Stimulated activated CD8-positive, alpha-beta memory T cell treated with anti-CD3 and anti-CD28 coated beads, Interleukin-4, amount 100 ng/mL, for 4 hours (primary cell): ENCODE measurements at regions not wholly inside any gene's neighbourhood (a gene's known extent, or its start where the extent isn't known, plus 50 kb on each side); places are given as distances from the start of the nearest gene placed in this dataset.
"Not testable (repeated sequence)": the region's sequence is repeated elsewhere in the genome, so short reads cannot be mapped to it uniquely, and the experiment has no call there.

ENCODE experiments used
- DNase-seq, 2 donors: peaks; one replicate each; pipeline ENCODE4 v3.0.0-alpha.2; 2020; ENCODE audit warnings: low read depth in 2 of 2, low spot score in 1 of 2

DNA sequence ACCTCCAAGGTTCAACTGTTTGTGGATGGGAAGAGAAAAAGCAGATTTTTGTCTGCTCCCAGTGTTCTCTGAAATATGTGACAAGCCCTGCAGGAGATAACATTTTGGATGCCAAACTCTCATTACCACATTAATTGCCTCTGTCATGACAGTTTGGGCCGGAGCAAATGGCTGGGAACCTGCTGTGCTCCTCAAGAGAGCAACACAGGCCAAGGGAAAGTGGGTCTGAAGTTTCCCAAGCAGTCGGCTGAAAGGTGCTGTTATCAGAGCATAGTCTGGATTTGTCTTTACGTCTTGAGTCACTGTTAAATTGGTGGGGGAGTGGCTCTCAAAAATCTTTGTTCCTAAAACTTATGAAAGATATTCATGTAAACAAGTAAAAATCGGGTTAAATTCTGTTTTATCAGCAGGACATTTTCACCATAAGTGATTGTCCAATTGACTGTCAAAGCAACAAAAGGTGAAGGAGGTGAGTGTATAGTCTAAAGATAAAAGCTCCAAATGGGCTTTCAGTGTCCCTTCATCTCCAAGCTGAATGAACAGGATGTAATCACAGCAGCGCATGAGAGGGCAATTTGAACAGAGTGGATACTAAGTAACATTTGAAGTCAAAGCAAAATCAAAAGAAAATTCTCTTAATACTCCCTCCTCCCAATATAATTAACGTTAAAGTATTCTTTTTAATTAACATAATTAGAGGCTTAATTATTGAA is 844.8 kb downstream of the PCDH17 start:
- no peak for DNase-seq

DNA sequence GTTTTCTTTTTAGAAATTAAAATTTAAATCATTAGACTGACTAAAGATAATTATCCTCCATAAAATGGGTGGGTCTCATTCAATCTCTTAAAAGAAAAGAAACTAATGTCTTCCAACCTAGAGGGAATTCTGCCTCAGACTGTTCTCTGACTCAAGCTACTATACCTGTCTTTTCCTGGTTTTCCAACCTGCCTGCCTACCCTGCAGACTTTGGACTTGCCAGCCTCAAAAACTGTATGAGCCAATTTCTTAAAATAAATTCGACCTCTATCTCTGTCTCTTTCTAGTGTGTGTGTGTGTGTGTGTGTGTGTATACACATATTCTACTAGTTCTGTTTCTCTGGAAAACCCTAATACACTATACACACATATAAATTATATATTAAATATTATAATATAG is 847.3 kb downstream of the PCDH17 start:
- no peak for DNase-seq

DNA sequence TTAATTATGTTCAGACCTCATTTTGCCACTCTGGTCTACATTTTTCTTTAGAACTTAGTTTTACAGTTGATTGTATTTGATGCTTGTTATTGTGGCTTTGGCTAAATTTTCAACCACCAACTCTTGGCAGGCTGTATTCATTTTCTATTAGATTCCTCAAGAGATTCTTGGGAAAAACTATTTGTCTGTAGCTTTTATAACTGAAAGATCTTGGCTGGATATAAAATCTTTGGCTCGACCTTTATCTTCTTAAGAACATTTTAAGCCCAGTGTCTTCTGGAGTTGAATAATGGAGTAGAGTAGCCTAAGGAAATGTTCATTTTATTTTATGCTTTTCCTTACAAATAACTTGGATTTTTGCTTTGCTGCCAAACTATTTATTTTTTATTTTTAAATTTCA is 848.5 kb downstream of the PCDH17 start:
- no peak for DNase-seq

DNA sequence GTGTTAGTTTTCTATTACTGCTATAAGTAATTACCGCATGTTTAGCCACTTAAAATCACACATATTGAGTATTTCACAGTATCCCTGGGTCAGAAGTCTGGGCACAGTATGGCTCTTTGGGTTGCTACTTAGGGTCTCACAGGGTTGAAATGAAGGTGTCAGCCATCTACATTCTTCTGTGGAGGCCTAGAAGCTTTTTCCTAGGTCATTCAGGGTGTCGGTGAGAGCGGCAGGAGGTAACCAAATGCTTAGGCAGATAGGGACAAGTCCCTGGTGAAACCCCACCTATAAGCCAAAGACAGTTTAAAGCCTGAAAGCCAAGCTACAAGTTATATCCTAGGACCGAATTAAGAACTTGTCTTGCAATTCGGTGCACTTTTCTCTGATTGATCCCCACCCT is 856.7 kb downstream of the PCDH17 start:
- no peak for DNase-seq

DNA sequence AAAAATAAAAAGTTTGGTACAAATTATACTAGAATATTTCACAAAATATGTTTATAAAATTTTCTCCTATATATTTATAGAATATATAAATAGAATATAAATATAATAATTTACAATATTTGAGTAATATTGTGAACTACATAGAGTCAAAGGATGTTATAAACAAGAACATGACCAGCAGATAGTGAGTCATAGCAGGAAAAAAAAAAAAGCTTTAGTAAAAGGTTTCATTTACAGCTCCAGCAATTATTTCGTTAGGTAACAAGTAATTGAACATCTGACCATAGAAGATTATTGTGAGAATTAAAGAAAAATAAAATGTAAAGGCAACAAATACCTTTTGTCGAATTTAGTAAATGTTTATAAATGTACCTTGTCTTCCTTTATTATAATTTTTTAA is 864.1 kb downstream of the PCDH17 start:
- DNase-seq: no peak

DNA sequence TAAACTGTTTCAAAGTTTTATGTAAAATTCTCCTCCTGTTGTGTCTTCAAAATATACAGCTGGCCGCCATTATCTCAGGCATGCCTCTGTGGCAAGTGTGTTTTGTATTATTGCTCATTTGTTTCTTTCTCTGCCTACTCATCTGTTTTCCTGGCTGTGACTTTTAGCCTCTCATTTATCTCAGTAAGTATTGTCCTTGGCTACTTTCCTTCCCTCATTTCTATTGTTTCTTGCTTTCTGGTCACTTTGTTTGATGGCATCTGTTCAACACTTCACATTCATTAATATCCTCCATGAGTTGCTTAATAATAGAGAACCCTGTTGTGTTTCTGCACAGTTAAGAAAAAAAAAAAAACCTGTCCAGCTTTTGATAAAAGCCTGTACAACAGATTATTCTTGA is 869.4 kb downstream of the PCDH17 start:
- DNase-seq: no peak

DNA sequence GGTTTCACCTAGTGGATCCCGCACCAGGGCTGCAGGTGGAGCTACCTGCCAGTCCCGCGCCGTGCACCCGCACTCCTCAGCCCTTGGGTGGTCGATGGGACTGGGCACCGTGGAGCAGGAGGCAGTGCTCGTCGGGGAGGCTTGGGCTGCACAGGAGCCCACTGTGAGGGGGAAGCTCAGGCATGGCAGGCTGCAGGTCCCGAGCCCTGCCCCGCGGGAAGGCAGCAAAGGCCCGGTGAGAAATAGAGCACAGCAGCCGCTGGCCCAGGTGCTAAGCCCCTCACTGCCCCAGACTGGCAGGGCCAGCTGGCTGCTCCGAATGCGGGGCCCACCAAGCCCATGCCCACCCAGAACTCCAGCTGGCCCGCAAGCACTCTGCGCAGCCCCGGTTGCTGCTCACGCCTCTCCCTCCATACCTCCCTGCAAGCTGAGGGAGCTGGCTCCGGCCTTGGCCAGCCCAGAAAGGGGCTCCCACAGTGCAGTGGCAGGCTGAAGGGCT is 872.7 kb downstream of the PCDH17 start:
- not testable (repeated sequence) for DNase-seq

DNA sequence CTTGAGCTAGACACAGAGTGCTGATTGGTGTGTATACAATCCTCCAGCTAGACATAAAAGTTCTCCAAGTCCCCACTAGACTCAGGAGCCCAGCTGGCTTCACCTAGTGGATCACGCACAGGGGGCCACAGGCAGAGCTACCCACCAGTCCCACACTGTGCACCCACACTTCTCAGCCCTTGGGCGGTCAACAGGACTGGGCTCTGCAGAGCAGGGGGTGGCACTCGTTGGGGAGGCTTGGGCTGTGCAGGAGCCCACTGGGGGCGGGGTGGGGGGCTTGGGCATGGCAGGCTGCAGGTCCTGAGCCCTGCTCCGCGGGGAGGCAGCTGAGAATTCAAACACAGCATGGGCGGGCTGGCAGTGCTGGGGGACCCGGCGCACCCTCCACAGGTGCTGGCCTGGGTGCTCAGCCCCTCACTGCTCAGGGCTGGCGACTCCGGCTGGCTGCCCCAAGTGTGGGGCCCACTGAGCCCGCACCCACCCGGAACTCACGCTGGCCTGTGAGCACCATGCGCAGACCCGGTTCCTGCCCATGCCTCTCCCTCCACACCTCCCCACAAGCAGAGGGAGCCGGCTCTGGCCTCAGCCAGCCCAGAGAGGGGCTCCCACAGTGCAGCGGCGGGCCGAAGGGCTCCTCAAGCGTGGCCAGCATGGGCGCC is 873.8 kb downstream of the PCDH17 start:
- DNase-seq: not testable (repeated sequence)

DNA sequence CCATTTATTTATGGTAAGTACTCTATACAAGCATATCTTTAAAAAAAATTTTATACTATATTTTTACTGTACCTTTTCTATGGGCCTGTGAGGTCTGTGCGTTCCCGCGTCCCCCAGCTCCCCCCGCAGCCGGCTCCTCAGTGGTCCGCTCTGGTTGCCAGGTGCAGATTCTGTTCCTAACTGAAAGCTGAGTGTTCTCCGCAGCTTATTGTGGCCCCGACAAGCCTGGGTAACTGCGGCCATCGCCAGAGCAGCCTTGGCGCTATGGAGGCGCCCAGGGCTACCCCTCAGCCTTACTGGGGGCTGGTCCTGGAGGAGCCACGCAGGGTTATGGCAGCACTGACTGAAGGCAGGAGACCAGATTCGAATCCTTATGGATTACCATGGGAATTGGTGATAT is 896.8 kb downstream of the PCDH17 start:
- no peak for DNase-seq

DNA sequence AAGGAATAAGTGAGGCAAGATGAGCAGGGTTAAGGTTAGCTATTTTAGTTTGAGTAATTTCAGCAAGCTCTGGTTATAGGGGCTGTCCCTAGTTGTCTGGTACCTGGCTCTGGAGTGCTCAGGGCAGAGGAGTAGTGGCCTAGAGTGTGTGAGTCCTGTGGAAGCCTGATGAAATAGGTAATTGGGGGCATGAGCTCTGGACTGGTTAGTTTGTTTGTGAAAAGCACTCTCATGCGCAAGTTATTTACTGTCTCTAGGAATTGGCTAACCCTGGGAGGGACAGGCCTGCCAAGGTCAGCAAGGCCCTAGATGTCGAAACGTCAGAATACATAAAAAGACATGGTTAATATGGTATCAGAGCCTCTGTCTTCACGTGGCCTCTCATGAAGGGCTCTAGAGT is 900.1 kb downstream of the PCDH17 start:
- DNase-seq: no peak

DNA sequence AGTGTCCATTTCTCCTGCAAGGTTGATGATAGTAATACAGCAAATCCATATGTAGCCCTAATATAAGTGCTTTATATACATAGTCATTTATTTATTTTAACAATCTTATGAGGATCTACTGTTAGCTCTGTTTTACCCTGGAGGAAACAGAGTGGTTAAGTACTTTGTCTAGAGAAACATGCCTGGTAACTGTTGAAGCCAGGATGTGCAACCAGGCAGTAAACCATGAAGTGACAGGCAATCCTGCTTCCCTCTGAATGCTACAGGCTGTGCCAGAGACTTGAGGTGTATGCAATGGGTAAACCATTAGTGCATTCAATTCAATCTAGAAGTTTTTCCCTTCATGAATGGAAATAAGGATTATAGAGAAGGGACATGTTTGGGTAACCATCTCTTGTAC is 911.0 kb downstream of the PCDH17 start:
- no peak for DNase-seq

DNA sequence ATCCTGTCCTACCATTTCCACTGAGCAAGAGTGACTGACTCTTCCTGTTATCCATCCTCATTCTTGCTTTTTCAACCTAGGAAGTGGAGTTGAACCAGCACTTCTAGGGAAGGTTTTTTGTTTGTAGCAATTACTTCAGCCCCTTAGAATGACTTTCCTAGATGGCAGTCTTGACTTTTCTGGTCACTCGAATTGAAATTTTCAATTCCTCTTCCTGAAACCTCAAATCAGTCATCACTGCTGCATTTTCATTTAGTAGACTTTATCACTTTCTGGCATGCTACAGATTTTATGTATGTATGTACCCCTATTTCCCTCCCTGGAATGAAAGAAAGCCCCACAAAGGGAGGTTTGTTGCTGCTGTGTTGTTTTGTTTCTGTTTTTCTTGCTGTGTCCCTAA is 915.9 kb downstream of the PCDH17 start:
- DNase-seq: no peak

DNA sequence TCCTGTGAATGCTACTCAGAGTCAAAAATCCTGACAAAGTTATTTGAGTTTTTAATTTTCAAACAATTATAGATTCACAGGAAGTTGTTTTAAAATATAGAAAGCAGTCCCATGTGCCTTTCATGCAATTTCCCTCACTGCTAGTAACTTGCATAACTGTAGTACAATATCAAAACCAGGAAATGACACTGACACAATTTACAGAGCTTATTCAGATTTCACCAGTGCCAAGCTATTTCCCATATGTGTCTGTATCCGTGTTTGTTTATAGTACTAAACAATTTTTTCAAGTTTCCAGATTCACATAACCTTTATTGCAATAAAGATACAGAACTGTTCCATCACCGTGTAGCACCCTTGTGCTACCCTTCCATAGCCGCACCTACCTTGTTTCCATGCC is 934.6 kb downstream of the PCDH17 start:
- no peak for DNase-seq

DNA sequence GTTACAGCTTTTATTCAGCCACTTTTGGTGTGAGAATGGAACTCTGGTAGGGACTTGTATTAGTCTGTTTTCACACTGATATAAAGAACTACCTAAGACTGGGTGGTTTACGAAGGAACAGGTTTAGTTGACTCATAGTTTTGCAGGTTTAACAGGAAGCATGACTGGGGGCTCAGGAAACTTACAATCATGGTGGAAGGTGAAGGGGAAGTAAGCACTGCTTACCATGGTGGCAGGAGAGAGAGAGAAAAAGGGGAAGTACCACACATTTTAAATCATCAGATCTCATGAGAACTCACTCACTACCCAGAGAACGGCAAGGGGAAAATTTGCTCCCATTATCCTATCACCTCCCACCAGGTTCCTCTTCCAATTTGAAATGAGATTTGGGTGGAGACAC is 942.2 kb downstream of the PCDH17 start:
- no peak for DNase-seq

DNA sequence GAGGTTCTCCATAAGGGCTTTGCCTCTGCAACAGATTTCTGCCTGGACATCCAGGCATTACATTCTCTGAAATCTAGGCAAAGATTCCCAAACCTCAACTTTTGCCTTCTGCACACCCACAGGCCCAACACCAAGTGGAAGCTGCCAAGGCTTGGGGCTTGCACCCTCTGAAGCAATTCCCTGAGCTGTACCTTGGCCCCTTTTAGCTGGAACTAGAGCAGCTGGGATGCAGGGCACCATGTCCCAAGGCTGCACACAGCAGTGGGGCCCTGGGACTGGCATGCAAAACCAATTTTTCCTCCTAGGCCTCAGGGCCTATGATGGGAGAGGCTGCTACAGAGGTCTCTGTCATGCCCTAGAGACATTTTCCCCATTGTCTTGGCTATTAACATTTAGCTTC is 943.2 kb downstream of the PCDH17 start:
- no peak for DNase-seq

DNA sequence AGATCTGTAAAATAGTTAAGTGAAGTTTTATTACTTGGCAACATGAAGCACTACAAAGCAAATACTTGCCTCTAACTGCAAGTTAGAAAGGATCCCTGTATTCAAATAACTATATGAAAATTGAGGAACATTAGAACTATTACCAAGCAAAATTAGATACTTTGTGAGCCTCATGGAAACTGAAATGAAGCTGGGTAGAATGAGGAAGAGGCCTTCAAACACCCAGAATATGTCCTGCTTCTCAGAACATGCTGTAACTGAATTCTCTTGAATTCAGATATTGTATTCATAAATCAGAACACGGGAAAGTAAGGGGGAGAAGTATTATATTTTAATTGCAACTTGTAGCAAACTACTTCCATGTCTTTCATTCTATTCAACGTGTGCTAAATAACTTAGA is 947.9 kb downstream of the PCDH17 start:
- no peak for DNase-seq

DNA sequence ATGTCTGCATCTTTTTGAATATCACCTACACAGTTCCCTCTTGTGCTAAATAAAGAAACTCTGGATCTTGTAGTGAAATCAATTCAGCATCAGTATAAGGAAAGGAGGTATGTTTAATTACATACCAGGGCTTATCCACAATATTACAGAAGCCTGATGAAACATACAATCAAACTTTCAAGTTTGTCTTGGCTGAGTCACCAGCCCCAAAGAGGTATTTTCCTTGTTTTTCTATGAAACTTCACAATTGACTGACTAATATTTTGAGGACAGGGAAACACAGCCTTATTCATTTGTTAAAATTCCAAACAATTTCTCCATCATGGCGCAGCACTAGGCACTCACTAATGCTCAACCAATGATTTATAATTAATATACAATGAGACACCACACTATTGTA is 952.4 kb downstream of the PCDH17 start:
- DNase-seq: no peak

DNA sequence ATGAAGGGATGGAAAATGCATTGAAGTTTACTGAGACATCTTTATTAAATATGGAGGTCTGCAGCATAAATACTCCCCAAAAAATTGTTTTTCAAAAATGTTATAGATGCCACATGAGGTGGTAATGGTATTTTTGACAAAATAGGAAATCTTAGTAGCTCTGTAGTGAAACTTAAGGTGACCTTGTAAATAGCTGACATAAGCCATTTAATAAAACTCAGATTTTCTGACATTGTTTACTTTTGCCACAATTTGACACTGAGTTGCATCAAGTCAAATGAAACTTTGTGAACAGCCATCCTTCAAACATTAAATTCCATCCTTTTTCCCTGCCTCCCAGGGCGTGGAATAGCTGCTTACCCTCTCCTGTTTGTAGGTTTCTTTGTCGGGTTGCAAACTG is 953.1 kb downstream of the PCDH17 start:
- no peak for DNase-seq

DNA sequence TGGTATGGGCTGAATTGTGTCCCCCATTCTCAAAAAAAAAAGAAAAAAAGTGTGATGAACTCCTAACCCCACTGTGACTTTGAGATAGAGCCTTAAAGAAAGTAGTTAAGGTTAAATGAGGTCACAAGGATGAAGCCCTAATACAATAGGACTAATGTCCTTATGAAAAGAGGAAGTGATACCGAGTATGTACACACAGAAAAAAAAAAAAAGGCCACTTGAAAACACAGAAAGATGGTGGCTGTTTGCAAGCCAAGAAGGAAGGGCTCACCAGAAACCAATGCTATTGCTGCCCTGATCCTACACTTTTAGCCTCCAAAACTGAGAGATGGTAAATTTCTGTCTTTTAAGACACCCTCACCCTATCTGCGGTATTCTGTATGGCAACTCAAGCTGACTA is 955.6 kb downstream of the PCDH17 start:
- no peak for DNase-seq

DNA sequence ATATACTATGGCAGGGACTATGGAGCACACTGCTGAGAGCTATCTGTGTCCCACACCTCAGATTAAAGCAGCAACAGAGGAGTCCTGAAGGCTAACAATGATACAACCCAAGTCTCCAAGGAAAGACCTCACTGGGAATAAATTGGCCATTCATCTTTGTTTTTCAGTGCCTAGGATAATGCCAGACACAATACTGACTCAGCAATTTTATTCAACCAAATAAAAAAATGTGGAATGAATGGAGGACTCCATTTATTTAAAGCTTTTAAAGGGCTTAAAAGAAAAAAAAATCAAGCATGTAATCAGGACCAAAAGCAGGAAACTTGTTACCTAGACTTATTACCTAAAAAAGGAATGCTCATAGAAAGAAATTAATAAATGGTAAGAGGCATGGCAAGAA is 960.5 kb downstream of the PCDH17 start:
- no peak for DNase-seq

DNA sequence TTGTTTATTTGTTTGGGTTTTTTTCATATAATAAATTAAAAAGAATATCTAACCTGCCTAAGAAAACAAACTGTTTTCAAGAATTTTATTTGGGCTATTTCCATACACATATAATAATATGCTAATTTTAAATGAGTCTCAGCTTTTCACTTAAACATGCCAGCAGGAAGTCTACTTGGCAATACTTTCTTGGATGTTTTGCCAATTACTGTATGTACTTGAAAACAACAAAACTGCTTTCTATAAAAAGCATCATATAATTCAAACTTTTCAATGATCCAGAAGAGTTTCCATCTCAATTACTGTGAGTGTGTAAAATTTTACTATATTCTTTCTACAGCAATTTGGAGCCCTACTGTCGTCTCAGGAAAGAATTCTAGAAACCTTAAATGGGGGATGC is 961.2 kb downstream of the PCDH17 start:
- no peak for DNase-seq

DNA sequence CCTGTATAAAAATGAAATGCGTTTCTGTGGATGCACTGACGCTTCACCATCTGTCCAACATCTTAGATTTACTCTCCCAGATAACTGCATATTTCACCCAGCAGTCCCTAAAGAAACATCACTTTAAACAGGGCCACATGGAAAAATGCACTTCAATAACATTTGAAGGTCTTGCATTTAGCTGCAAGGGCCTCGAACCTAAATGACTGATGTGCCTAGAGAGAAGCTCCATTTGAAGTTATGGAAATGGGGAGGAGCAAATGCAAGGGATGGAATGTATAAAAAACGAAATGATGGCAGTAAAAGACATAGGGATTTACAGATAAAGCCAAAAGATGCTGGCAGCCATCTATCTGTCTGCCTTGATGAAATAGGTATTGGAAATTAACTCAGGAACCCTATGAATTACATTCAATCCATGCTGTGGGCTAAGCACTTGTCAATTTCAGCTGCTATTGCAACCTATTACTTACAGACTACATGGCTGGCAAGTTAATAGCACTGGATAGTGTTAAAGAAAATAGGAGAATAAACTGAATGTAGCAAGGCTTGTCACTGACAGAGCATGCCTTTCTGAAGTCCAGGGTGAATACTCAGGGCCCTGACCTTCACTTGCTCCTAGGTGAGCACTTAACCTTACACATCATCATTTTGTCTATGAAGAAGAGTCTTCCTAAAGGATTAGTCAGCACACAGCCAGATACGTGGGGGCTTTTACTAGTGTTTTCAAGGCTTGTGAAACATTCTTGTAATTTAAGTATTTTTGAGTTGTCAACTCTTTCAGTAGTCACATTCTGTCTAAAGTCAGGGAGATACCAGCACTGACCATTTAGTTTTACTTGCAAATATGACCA is 963.4 kb downstream of the PCDH17 start:
- DNase-seq: no peak
